GM18951 (cell line): ENCODE measurements at regions not wholly inside any gene's neighbourhood (a gene's known extent, or its start where the extent isn't known, plus 50 kb on each side); places are given as distances from the start of the nearest gene placed in this dataset.

Experiments used
- POLR2A ChIP-seq: IDR thresholded peaks from 4 replicates; pipeline ENCODE4 v1.6.1; 2011; ENCODE audit warnings: mild to moderate bottlenecking; ENCODE audit not compliant: insufficient read length, insufficient read depth; ENCODE audit errors: extremely low read depth
- in situ Hi-C: fragments of 300-500 bp; cut with MboI; formaldehyde crosslinking; loops from one replicate; pipeline ENCODE4 v1.12.0; 2022; ENCODE audit warnings: low sequenced_read_pairs, mixed read lengths, inconsistent platforms; ENCODE audit not compliant: unreplicated experiment

DNA sequence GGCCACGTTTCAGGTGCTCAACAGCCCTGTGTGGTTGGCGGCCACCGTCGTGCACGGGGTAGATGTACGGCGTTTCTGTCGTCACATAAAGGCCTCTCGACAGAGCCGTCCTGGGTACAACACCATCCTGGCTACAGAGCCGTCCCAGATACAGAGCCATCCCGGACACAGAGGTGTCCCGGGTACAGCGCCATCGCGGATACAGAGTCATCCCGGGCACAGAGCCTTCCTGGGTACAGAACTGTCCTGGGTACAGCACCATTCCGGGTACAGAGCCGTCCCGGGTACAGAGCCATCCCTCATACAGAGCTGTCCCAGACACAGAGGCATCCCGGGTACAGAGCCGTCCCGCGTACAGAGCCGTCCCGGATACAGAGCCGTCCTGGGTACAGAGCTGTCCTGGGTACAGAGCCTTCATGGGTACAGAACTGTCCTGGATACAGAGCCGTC, 222.7 kb upstream of the SOX1 start:
- in situ Hi-C loops, result no loop called here
- no peak for TF ChIP-seq POLR2A

DNA sequence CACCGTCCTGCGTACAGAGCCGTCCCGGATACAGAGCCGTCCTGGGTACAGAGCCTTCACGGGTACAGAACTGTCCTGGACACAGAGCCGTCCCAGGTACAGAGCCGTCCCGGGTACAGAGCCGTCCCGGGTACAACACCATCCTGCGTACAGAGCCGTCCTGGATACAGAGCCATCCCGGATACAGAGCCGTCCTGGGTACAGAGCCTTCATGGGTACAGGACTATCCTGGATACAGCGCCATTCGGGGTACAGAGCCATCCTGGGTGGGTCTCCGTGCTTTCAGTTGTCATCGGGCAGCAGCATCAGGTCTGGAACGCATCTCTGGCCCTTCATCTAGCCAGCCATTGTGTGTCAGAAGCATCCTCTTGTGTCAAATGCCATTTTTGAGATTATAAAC, 222.3 kb upstream of the SOX1 start:
- TF ChIP-seq POLR2A, result no peak

DNA sequence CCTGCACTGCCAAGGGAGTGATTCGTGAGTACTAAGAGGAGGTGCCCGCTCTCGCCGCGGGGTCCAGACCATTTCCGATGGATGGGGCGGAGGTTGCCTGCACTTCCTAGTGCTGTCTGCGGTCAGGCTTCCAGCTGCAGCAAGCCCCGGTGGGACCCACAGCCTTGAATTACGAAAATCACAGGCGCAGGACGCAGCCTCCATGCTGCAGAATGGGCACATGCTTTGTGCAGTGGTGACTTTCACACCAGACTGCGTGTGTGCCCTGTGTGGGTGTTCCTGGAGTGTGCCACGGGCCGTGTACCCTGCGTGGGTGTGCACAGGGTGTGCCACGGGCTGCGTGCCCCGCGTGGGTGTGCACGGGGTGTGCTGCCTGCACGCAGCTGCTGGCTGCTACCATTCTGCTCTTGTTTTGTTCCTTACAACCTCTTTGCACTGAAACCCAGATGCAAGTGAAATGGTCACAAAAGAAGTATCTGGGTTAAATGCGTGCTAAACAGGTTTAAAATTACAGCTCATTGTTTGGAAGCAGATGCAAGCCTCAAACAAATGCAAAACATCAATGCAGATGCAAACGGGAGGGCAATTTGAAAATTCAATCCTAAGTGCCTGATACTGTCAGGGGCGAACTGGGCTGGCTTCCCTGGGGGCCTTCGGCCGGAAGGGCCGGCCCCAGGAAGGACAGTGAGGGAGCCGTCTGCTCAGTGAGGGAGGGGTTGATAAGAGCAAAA, 221.2 kb upstream of the SOX1 start:
- in situ Hi-C loops, result no loop called here
- no peak for TF ChIP-seq POLR2A

More for the DNA sequence above, 222.3 kb upstream of the SOX1 start:
- in situ Hi-C loops, result no loop called here

DNA sequence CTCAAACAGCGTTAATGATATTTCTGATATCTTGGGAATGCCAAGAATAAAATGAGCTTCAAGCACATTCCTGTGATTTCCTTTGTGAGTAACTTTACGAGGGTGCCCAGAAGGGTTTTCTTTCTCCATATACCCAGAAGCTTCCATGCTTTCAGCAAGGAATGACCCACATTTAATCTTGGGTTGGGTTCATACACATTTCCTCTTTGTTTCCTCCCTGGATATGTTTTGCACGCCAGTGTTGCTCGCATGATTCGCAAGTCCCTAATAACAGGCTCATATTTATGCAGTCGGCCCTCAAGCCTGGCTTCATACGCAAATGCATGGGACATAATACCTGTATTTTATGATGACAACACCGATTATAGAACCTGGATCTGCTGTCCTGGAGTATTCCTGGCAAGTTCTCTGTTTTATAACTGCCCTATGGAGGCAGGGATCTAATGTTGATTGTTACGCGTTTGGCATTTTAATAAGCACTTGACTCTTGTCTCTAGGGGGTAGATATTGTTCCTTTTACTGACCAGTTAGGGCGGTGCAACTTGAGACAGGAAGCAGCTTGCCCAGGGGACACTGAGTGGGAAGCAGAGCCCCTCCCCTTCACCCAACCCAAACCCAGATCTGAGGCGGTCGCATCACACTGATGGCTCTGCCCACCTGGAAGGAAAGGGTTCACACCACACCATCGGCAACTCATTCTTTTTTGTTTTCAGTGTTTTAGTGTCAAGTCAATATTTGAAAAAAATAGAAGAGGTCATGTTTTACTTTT, 220.4 kb upstream of the SOX1 start:
- TF ChIP-seq POLR2A, result no peak
- in situ Hi-C loops, result no loop called here

DNA sequence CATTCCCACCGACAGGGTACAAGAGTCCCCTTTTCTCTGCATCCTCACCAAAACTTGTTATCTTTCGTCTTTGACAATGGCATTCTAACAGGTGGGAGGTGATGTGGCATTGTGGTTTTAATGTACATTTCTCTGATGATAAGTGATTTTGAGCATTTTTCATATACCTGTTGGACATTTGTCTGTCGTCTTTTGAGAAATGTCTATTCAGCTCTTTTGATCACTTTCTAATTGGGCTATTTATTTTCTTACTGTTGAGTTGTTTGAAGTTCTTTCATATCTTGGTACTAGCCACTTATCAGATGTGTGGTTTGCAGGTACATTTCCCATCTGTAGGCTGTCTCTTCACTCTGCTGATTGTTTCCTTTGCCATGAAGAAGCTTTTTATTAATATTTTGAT, 219.0 kb upstream of the SOX1 start:
- in situ Hi-C loops, result no loop called here
- TF ChIP-seq POLR2A, result no peak

DNA sequence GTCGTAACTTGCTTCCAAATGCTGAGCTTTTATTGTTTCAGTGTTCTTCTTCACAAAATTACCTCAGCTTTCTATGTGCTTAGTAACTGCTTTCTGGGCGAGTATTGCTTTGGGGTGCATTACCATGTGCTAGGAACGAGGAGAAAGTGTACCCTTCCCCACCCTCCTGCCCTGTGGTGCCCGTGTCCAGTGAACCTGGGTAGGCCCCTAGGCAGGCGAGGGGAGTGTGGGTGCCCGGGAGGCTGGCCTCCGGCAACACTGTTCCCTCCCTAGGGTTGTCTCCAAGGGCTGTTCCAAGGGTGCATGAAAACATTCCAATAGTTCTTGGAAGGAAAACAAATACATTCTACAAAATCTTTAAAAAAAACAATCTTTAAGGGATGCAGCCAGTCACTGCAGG, 216.5 kb upstream of the SOX1 start:
- in situ Hi-C loops, result no loop called here

DNA sequence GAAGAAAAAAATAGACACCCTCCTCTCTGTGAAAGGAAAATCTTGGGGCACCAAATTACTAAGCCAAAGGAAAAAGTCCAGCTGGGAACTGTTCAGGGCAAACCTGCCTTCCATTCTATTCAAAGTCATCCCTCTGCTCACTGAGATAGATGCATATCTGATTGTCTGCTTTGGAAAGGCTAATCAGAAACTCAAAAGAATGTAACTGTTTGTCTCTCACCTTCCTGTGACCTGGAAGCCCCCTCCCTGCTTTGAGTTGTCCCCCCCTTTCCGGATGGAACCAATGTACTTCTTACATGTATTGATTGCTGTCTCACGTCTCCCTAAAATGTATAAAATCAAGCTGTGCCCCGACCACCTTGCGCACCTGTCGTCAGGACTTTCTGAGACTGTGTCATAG, 216.0 kb upstream of the SOX1 start:
- in situ Hi-C loops, result no loop called here
- no peak for TF ChIP-seq POLR2A

More for the DNA sequence above, 216.5 kb upstream of the SOX1 start:
- TF ChIP-seq POLR2A, result no peak

DNA sequence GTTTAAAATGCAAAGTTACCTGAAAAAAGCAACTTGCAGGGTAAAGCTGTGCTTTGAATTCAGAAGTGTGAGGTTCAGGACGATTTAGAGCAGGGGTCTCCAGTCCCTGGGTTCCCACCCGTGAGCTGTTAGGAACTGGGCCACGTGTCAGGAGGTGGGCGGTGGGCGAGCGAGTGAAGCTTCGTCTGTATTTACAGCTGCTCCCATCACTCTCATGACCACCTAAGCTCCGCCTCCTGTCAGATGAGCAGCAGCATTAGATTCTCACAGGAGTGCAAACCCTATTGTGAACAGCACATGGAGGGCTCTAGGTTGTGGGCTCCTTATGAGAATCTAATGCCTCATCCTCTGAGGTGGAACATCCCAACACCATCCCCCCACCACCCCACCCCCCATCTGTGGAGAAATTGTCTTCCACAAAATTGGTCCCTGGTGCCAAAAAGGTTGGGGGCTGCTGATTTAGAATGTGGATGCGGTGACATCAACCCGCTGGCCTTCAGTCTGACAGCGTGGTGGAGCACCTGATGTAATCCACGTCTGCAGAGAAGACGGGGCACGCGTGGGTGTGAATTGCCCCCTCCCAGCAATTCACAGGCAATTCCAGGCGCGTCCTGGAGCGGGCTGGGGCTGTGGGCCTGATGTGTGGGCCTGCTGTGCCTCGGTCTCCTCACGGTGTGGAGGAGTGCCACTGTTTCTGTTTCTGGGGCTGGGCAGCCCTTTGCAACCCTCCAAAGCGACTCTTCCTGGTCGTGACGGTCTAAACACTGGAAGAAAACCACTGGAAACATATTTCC, 214.0 kb upstream of the SOX1 start:
- TF ChIP-seq POLR2A, result no peak
- in situ Hi-C loops, result no loop called here

DNA sequence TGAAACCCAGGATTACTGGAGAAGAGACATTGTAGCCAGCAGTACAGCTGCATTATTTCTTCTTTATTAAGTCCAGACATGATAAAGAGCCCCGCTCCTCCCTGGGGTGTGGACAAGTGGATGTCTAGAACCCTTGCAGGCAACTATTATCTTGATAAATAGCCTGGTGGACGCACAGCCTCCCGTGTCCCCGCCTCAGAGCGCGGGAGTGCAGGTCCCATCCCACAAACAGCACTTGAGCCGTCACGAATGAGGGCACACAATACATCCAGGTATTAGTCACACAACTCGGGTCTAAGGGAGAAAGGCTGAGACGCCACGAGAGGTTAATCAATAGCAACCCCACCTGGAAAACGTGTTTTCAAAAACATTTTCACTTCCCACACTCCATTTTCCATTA, 213.2 kb upstream of the SOX1 start:
- in situ Hi-C loops, result no loop called here
- no peak for TF ChIP-seq POLR2A

DNA sequence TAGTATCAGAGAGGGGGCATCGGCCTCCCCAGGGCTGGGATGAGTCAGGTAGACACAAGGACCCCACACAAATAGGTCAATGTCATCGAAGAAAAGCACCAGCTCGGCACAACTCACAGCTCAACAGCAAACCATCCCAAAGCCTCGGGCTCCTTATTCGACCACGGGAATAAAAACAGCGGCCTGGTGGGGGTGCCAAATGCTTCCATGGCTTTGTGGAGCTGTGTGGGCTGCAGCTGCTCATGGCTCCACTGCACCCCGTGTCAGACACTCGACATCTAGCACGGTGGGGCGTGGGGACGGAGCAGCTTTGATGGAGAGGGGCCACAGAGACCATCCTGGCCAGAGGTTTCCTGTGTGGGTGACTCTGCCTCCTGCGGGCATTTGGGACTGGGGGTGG, 212.5 kb upstream of the SOX1 start:
- TF ChIP-seq POLR2A, result no peak
- in situ Hi-C loops, result no loop called here

DNA sequence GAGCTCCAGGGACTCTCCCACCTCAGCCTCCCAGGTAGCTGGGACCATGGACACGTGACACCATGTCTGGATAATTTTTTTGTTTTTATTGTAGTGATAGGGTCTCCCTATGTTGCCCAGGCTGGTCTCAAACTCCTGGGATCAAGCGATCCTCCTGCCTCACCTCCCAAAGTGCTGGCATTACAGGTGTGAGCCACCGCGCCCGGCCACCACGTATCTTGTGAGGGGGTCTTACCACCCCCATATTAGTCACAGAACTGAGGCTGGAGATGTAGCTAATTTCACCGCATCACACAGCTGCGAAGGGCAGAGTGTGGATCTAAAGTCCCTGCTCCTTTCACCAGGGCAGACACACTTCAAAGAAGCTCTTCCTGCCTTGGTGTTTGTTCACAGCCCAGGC, 211.8 kb upstream of the SOX1 start:
- in situ Hi-C loops, result no loop called here
- TF ChIP-seq POLR2A, result no peak

DNA sequence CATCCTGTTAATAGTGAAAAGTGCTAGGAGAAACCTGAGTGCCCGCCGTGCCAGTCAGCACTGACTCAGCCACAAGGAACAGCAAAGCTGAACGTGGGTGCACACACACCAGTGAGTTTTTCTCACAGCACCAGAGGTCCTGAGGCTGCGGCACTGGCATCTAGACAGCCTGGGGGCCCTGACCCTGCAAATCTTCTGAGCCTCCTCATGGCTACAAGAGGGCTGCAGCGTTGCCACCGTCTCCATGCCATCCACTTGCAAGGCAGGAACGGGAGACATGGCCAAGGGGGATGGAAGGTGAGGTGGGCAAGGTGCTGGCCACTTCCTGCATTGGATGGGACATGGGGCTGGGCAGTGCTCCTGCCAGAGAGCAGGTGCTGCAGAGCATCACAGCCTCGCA, 211.2 kb upstream of the SOX1 start:
- no peak for TF ChIP-seq POLR2A
- in situ Hi-C loops, result no loop called here

DNA sequence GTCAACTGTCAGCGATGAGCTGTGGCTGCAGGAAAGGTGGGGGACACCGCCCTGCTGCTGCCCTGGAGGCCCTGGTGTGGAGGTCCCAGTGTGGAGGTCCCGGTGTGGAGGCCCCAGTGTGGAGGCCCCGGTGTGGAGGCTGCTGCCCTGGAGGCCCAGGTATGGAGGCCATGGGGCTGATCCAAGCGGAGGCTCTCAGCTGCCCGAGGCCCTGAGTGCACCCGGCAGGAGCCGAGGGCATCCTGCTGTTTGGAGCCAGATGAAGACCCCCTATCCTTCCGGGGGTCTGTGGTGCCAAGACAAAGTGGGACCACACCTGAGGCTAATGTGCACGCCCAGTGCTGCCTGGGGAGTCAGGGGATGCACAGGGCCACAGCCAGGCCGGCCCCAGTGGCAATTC, 210.4 kb upstream of the SOX1 start:
- in situ Hi-C loops, result no loop called here

DNA sequence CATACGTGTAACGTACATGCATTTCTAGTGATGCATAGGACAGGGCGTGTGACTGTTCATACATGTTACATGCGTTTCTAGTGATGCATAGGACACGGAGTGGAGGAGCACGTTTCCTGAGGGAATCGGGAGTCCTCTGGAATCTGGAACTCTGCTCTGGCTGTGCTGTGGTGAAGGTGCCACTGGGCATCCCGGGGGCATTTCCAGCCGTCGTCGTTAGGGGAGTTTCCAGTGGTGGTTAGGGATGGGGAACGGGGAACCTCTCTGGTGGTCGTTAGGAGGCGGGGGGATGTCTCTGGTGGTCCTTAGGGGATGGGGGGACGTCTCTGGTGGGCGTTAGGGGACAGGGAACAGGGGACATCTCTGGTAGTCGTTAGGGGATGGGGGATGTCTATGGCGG, 209.6 kb upstream of the SOX1 start:
- TF ChIP-seq POLR2A, result no peak
- in situ Hi-C loops, result no loop called here

More for the DNA sequence above, 210.4 kb upstream of the SOX1 start:
- no peak for TF ChIP-seq POLR2A
